ENCODE measurements at regions not wholly inside any gene's neighbourhood (a gene's known extent, or its start where the extent isn't known, plus 50 kb on each side); places are given as distances from the start of the nearest gene placed in this dataset.

DNA sequence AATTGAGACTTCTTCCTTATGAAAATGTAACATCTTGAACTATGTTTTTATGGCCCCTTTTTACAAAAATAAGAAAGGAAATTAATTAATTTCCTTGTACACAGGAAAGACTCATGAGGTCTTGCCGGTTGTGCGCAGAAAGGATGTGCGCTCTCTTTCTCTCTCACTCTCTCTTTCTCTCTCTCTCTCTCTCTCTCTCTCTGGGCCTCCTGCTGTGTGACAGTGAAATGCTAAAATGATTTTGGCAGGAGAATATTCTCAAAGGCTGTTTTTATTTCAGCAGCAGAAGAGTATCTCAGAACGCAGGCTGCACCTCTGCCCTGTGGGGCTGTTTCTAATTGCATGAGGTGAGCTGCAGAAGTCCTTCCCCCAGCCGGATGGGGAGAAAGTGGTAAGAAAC, 349.0 kb downstream of the MID1IP1 start:
- no peak for DNase-seq

DNA sequence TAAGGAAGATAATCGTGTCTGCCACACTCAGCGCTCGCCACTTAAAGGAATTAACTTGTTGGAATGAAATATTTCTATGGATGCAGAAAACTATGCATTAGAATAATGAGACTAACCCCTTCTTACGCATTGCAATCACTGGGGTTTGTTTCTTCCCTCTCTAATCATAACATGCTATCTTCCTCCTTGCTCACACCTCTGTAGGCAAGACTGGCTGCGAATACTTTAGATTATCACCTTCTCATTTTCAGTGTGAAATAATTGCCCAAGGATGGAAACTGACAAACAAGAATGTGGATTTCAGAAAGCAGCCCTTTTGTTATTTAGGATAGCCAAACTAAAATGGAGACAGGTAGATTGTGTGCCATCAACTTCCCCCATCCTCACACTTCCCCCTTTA, 349.4 kb downstream of the MID1IP1 start:
- DNase-seq: no peak

DNA sequence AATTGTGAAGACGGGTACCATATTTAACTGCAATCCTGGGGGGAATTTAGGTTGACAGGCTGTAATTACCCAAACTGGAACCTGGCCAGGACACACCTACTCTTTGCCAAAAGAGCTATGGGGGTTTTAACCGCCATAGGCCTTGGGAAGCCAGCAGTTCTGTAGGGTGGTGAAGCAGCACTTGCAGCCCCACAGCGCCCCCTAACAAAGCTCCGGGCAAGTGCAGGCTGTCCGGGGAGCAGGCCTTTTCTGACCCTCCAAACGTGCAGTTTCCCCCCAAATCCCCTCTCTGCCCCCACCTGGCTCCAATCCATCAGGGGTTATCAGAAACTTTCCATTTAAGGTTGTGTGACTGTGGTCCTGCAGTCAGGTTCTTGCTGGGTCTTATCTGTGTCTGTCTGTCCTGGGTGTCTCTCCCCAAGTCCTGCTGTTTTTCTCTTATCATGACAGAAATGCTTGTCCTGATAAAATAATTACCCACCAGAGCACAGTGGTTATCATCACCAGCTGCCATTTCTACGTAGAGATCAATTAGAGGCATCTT, 350.9 kb downstream of the MID1IP1 start:
- DNase-seq: no peak

- DNase-seq: no peak
These were observed 354.8 kb downstream of the MID1IP1 start for GRCh38 chrX:39156051-39156450.

GRCh38 chrX:39157006-39157405, 355.7 kb downstream of the MID1IP1 start:
- no peak for DNase-seq

GRCh38 chrX:39157796-39158195, 356.5 kb downstream of the MID1IP1 start:
- DNase-seq: peak; percentile 32

DNA sequence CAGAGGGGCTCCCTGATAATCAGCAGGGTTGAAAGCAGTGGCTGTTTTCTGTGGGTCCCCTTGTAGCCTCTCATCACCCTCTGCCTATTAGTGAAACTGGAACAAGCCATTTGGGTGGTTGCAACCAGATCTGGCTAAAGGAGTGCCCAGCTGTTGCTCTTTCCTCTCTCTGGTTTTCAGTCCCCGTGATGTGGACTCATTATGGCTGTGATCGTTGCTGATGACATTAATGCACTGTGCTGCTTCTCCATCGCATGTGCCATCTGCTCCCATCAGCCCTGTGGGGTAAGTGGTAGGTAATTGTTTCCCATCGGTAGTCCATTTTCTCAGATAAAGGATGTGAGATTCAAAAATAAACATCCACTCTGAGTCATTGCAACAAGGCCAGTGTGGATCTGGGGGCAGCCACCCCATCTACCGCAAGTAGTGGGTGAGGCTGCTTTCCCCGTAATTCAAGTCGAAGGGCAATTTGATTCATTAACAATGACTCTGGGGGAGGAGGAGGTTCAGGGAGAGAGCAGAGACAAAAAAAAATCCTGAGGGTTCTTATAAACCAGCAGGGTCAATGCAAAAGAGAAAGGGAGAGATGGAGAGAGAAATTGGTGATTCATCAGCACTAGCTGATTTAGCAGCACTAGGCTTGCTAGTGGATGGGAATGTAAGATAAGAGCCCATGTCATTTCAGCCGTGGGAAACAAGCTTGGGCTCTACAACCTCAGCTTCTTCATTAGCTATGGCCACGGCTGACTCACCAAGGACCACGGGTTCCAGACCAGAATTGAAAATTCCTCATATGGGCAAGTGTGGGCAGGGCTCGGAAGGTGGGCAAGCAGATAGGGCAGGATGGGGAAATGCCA, 357.8 kb downstream of the MID1IP1 start:
- peak; percentile 73 for DNase-seq

DNA sequence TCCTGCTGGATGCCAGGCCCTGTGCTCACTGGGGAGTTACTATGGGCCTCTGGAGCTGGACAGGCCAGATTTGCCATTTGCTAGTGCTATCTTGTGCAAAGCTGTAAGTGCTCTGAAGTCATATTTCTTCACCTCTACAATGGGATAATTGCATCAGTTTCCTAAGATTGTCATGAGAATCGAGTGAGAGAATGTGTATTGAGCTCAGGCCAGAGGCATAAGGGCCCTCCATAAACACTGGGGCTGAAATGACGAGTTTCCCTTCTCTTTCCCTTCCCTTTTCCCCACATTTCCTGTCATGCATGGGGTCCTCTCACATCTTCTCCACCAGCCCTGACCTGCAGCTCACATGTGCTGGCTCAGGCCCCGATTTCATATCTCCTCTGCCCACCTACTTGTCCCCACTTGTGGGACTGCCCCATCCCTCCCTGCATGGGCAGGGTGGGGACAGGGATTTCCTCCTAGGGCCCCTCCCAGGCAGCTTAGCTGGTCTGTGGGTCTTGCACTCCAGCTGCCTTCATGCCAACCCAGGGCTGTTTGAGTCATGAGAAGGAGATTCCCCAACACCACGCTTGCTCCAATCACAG, 358.8 kb downstream of the MID1IP1 start:
- DNase-seq: no peak

DNA sequence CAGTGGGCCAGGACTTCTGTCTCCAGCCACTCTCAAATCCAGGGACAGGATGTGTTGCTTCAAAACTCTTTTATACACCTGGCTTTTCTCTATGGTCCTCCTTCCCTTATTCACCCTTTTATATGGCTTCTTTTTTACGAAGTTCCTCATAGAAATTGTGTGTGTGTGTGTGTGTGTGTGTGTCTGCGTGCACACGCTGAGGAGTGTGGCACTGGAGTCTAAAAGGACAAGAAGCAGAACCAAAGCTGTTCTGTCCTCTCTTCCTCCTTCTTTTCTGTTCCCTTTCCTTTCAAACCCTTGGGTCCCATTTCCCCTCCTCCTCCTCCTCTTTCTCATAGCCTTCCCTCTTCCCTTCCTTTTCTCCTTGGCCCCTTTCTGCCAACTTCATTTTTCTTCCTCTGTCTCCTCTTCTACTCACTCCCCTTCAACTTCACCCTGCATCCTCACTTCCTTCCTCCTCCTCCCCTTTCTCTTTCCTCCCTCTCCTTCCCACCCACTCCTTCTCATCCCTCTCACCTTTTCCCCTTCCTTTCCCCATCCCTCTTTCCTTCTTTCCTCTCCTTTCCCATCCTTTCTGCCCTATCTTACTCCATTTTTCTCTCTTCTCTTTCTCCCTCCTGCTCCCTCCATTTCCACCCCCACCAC, 360.5 kb downstream of the MID1IP1 start:
- no peak for DNase-seq

DNA sequence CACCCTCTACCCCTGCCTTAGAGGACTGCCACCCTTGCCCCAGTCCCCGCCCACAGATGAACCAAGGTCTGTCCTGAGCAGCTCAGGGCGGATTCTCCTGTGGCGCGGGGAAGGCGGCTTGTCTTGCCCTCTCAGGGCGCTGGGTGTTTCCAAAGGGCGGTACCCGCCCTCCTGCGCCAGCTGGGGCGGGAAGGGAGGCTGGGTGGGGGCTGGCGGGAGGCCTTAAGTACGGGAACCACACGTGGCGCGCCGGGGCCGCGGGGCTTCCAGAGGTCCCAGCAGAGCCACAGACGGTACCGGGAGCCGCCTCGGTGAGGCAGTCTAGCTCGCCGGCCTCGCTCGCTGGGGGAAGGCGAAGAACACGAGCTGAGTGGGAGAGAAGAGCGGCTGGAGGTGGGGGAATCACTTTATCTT, 361.1 kb downstream of the MID1IP1 start:
- no peak for DNase-seq

DNA sequence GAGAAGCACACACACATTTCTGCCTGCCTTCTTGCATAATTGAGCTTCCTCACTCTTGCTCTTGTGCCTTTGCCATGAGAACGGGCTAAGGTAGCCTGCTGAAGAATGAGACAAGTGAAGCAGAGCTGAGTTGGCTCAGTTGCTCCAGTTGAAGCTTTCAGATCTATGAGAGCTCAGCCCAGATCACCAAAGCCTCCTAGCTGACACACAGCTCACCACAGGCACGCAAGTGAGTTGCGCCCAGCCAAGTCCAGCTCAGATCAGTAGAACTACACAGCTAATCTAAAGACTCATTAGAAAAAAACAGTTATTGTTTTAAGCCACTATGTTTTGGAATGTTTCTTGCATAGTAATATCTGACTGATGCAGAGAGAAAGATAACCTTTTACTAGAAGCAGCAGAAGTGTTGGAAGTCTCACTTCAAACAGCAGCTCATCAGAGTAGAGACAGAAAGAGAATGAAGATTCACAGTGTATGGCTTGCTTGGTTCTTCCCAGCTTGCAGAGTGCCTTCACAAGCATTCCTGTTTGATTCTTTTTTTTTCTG, 362.4 kb downstream of the MID1IP1 start:
- no peak for DNase-seq

DNA sequence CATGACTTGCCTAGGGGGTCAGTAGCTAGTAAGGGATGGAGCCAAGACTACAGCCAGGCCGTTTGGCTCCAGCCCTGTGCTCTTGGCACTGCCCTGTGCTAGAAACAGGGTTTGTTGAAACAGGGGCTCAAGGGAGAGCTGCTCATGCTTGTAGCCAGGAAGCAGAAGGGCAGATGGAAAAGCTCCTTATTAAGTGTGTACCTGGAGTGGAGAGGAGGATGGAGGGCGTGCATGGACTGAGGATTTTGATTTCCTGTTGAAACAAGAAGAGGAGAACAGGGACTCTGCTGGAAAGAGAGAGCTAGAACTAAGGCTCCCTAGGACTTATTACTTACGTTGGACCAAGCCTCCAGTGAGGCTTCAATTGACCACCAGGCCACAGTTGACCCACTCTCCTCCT, 363.0 kb downstream of the MID1IP1 start:
- no peak for DNase-seq

DNA sequence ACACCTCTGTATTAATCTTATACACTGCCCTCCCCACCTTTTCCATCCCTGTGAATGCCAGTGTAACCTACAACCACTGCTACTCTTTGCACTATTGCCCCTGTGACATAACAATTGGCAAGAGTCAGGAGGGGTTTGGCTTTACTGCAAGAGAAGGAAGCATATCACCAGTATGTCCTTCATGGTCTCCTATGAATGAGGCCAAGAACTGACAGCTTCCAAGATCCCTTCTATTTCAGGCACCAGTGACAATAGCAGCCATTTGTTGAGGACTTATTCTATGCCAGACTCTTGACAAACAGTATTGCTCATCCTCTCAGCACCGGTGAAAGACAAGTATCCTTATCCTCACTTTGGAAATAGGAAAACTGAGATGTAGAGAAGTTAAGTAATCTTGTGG, 363.9 kb downstream of the MID1IP1 start:
- DNase-seq: no peak

GRCh38 chrX:39165773-39166172, 364.5 kb downstream of the MID1IP1 start:
- no peak for DNase-seq

DNA sequence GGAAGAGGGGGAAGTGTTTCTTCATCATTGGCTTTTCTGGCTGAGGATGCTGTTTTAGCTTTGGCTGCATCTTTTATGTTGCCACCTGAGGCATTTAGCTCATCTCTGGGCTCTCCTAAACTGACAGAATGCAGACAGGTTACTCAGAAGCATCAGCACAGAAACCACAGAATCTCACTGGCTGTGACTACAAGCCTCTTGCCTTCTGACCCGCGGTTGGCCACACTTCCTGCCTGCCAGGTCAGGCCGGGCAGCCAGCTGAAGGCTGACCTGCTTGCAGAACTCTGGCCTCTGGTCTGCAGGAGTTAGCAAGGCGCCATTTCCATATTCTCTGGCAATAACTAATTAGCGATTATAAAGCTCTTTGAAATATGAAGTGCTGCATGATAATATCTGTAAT, 366.5 kb downstream of the MID1IP1 start:
- no peak for DNase-seq

DNA sequence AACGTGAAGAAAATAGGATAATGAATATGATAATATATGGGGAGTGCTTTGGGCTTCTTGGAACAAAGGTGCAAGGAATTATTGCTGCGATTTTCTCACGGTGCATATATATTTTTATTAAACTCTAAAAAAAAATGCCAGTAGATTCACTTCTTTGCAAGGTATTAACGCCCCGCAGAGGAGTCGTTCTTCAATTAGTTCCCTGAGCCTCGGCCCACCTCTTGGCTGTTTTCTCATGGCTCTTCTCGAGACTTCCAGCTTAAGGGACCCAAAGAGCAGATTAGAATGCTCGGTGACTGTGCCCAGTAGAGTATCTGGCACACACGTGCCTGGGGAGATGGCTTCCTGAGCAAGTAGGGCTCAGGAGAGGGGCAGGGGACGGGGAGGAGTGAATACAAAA, 367.4 kb downstream of the MID1IP1 start:
- DNase-seq: no peak

DNA sequence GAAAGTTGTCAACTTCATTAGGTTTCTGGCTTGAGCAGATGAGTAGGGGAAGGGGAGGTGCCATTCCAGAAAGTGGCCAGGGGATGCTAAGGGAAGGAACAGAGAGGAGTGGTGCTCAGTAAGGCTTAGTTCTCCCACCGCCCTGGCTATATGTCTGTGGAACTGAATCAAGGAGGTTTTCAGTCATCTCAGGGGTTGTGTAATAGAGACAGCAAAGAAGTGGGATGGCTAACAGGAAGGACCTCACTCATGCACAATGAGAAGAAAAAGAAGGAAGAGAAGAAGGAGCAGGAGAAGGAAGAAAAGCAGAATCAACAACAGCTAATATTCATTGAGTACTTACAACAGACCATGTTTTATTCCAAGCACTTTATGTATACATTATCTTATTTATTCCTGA, 368.7 kb downstream of the MID1IP1 start:
- no peak for DNase-seq

GRCh38 chrX:39170464-39170863, 369.2 kb downstream of the MID1IP1 start:
- DNase-seq: no peak

GRCh38 chrX:39171686-39172085, 370.4 kb downstream of the MID1IP1 start:
- no peak for DNase-seq

DNA sequence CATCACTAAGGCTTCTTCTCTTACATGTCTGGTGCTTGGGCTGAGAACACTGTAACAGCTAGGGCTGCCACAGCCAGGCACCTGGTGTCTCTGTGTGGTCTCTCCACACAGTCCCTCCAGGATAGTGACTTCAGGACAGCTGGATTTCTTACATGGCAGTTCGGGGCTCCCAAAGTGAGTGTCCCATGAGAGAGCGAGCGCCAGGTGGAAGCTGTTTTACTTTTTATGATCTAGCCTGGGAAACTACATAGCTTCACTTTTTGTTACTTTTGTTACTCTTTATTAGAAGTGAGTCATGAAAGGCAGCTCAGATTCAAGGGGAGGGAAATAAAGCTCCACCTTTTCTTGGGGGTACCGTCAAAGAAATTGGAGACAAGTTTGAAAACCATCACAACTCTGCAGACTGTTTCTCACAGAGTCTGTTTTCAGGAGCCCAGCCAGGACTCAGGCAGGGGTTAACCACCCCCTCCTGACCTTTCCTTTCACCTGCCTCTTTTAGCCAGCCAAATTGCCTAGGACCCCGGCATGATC, 373.0 kb downstream of the MID1IP1 start:
- no peak for DNase-seq

GRCh38 chrX:39174772-39175417, 373.6 kb downstream of the MID1IP1 start:
- no peak for DNase-seq

- no peak for DNase-seq
These were observed 374.3 kb downstream of the MID1IP1 start for GRCh38 chrX:39175418-39176057.
